HCEC 1CT (cell line): ENCODE measurements at regions not wholly inside any gene's neighbourhood (a gene's known extent, or its start where the extent isn't known, plus 50 kb on each side); places are given as distances from the start of the nearest gene placed in this dataset.

Source experiments
- DNase-seq: peaks from one replicate; pipeline ENCODE4 v3.0.0-alpha.2; 2017

GRCh38 chr6:67633058-67633457, 1002.0 kb upstream of the ADGRB3 start:
- DNase-seq, result no peak

- DNase-seq, result peak; percentile 93
These were observed 1004.9 kb upstream of the ADGRB3 start for GRCh38 chr6:67630146-67630545.

GRCh38 chr6:67629258-67629657, 1005.8 kb upstream of the ADGRB3 start:
- peak; percentile 80 for DNase-seq

GRCh38 chr6:67615796-67616195, 1019.3 kb upstream of the ADGRB3 start:
- peak; percentile 85 for DNase-seq

GRCh38 chr6:67608099-67608749, 1026.9 kb upstream of the ADGRB3 start:
- no peak for DNase-seq

GRCh38 chr6:67606906-67607828, 1027.9 kb upstream of the ADGRB3 start:
- peak; percentile 67 for DNase-seq

- DNase-seq, result no peak
These were observed 1040.7 kb upstream of the ADGRB3 start for GRCh38 chr6:67594366-67594765.

GRCh38 chr6:67593247-67593646, 1041.8 kb upstream of the ADGRB3 start:
- DNase-seq, result no peak

- DNase-seq, result no peak
These were observed 1043.2 kb upstream of the ADGRB3 start for GRCh38 chr6:67591910-67592309.

GRCh38 chr6:67567842-67568241, 1067.2 kb upstream of the ADGRB3 start:
- DNase-seq, result no peak

- no peak for DNase-seq
These were observed 1071.4 kb upstream of the ADGRB3 start for GRCh38 chr6:67563671-67564070.

- DNase-seq, result no peak
These were observed 1075.0 kb upstream of the ADGRB3 start for GRCh38 chr6:67560068-67560467.

- DNase-seq, result no peak
These were observed 1076.1 kb upstream of the ADGRB3 start for GRCh38 chr6:67558985-67559384.

GRCh38 chr6:67544851-67545452, 1090.1 kb upstream of the ADGRB3 start:
- DNase-seq, result peak; percentile 2

- peak; percentile 52 for DNase-seq
These were observed 1093.5 kb upstream of the ADGRB3 start for GRCh38 chr6:67541586-67541985.

- no peak for DNase-seq
These were observed 1097.0 kb upstream of the ADGRB3 start for GRCh38 chr6:67538032-67538431.

- DNase-seq, result no peak
These were observed 1099.1 kb upstream of the ADGRB3 start for GRCh38 chr6:67535946-67536345.

GRCh38 chr6:67506352-67506751, 1128.7 kb upstream of the ADGRB3 start:
- no peak for DNase-seq

GRCh38 chr6:67501755-67502154, 1133.3 kb upstream of the ADGRB3 start:
- peak; percentile 31 for DNase-seq

GRCh38 chr6:67497749-67498148, 1137.3 kb upstream of the ADGRB3 start:
- DNase-seq, result no peak

- no peak for DNase-seq
These were observed 1138.9 kb upstream of the ADGRB3 start for GRCh38 chr6:67496191-67496590.

- DNase-seq, result no peak
These were observed 1141.4 kb upstream of the ADGRB3 start for GRCh38 chr6:67493682-67494081.

- no peak for DNase-seq
These were observed 1159.4 kb upstream of the ADGRB3 start for GRCh38 chr6:67475700-67476099.

GRCh38 chr6:67467341-67467740, 1167.7 kb upstream of the ADGRB3 start:
- no peak for DNase-seq
